ENCODE measurements at regions not wholly inside any gene's neighbourhood (a gene's known extent, or its start where the extent isn't known, plus 50 kb on each side); places are given as distances from the start of the nearest gene placed in this dataset.
A peak's percentile ranks its signal among the peaks of the same experiment; 100 is the strongest.

DNA sequence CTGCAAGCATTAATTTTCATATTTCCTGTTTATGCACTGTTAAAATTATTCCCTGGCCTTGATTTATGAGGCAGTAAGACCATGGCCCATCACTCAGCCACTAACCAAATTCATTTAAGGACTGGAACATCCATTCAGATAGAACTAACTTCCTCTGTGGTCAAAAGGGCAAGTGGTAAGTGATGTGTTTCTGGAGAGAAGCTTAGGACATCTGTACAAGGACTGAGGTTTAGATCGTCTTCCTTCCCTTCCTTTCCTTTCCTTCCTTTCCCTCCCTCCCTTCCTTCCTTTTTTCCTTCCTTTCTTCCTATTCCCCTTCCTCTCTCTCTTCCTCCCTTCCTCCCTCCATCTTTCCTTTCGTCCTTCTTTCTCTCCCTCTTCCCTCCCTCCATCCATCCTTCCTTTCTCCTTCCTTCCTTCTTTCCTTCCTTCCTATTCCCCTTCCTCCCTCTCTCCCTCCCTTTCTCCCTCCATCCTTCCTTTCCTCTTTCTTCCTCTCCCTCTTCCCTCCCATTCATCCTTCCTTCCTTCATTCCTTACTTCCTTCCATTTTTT lies 1019.4 kb downstream of the TYW1 start:
- Histone ChIP-seq H3K9me3 (ENCODE audit: control insufficient read depth in 2 of 2, insufficient read depth in 1 of 2, low read length in 1 of 2) (peaks cover 1 to 24% of the 10 kb centered on the region in 2 donors), H3K27ac (ENCODE audit: low read depth in 1 of 2, low read length in 1 of 2) (no peak overlapping the region)
- no peak for DNase-seq (ENCODE audit: low read depth in 6 of 9, low spot score in 9 of 9)

DNA sequence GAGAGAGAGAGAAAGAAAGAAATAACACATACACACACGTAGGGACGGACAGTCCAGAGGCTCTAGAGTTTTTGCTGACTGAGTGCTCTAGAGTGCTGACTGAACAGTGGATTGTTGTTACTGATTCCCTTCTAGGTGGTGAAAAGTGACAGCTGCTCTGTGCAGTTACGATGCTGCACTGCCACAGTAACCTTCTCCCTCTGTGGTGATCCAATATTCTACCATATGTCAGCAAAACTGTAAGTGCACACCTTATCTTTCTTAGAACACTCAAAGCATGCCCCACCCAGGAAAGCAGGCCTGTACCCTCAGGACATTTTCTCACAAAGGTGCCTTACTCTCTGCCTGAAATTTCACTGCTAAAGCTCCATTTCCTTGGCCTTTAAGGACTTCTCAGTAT lies 1023.5 kb downstream of the TYW1 start:
- Histone ChIP-seq H3K27me3 (ENCODE audit: control insufficient read depth in 2 of 2, insufficient read depth in 1 of 2, low read length in 1 of 2) (no peaks in the 10 kb centered on the region), H3K27ac (ENCODE audit: low read depth in 1 of 2, low read length in 1 of 2) (no peak overlapping the region), H3K36me3 (ENCODE audit: control insufficient read depth in 2 of 2, insufficient read depth in 2 of 2, low read length in 1 of 2) (no peaks in the 10 kb centered on the region), H3K4me3 (ENCODE audit: low read length in 2 of 2) (peak overlapping the region in 1 of 2 donors; percentile 20), H3K9me3 (ENCODE audit: control insufficient read depth in 2 of 2, insufficient read depth in 1 of 2, low read length in 1 of 2) (peaks cover 2 to 25% of the 10 kb centered on the region in 2 donors), H3K4me1 (ENCODE audit: control insufficient read depth in 2 of 2, insufficient read depth in 2 of 2, low read length in 2 of 2) (no peaks in the 10 kb centered on the region)
- DNase-seq (ENCODE audit: low read depth in 6 of 9, low spot score in 9 of 9) = no peak
- 91% methylated on average over 3 of the region's 3 CpGs for WGBS

More for the DNA sequence above, 1019.4 kb downstream of the TYW1 start:
- no peaks in the 10 kb centered on the region for H3K4me1 ChIP-seq (ENCODE audit: control insufficient read depth in 2 of 2, insufficient read depth in 2 of 2, low read length in 2 of 2)
- H3K4me3 ChIP-seq (ENCODE audit: low read length in 2 of 2) = no peak overlapping the region
- WGBS = 43% methylated on average over 2 of the region's 2 CpGs
- no peaks in the 10 kb centered on the region for H3K36me3 ChIP-seq (ENCODE audit: control insufficient read depth in 2 of 2, insufficient read depth in 2 of 2, low read length in 1 of 2)
- no peaks in the 10 kb centered on the region for H3K27me3 ChIP-seq (ENCODE audit: control insufficient read depth in 2 of 2, insufficient read depth in 1 of 2, low read length in 1 of 2)

DNA sequence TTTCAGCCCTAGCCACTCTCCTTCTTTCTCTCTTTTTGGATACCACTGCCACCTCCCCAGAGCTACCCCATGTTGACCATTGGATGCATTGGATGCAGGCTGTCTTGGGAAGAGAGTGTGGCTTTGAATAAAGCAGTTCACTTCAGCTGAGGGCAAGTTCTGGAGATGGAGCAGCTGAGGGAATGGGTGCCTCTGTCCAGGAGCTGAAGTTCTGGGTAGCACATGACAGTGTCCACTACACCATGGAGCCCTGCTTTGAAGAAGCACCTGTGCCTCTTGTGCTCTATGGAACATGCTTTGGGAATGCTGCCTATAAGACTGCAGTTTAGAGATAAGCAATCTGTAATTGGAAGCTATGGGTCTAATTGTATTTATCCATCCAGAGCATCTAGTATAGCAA lies 1028.7 kb downstream of the TYW1 start:
- no peak for DNase-seq (ENCODE audit: low read depth in 6 of 9, low spot score in 9 of 9)
- peaks cover 0 to under 1% of the 10 kb centered on the region in 2 donors for H3K4me1 ChIP-seq (ENCODE audit: control insufficient read depth in 2 of 2, insufficient read depth in 2 of 2, low read length in 2 of 2)

DNA sequence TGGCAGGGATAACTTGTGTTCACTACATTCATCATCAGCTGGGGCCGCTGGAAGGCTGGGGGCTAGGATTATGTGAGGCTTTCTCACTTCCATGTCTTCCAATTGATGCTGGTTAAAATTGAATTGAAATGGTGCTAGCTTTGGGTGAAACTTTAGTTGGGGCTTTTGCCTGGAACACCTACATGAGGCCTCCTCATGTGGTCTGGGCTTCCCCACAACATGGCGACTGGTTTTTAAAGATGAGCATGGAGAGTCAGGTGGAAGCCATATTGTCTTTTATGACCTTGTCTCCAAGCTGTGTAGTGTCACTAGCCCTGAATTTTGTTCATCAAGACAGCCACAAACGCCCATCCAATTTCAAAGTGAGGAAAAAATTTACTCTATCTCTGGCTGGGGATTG lies 1033.9 kb downstream of the TYW1 start:
- Histone ChIP-seq H3K4me3 (ENCODE audit: low read length in 2 of 2) (no peak overlapping the region), H3K27ac (ENCODE audit: low read depth in 1 of 2, low read length in 1 of 2) (peak overlapping the region in 1 of 2 donors; percentile 37), H3K27me3 (ENCODE audit: control insufficient read depth in 2 of 2, insufficient read depth in 1 of 2, low read length in 1 of 2) (no peaks in the 10 kb centered on the region), H3K36me3 (ENCODE audit: control insufficient read depth in 2 of 2, insufficient read depth in 2 of 2, low read length in 1 of 2) (no peaks in the 10 kb centered on the region), H3K9me3 (ENCODE audit: control insufficient read depth in 2 of 2, insufficient read depth in 1 of 2, low read length in 1 of 2) (peaks cover 0 to 4% of the 10 kb centered on the region in 2 donors), H3K4me1 (ENCODE audit: control insufficient read depth in 2 of 2, insufficient read depth in 2 of 2, low read length in 2 of 2) (peaks cover 0 to 2% of the 10 kb centered on the region in 2 donors)
- 86% methylated on average over 3 of the region's 3 CpGs for WGBS
- no peak for DNase-seq (ENCODE audit: low read depth in 6 of 9, low spot score in 9 of 9)

More for the DNA sequence above, 1028.7 kb downstream of the TYW1 start:
- Histone ChIP-seq H3K36me3 (ENCODE audit: control insufficient read depth in 2 of 2, insufficient read depth in 2 of 2, low read length in 1 of 2) (no peaks in the 10 kb centered on the region), H3K27ac (ENCODE audit: low read depth in 1 of 2, low read length in 1 of 2) (no peak overlapping the region), H3K4me3 (ENCODE audit: low read length in 2 of 2) (no peak overlapping the region), H3K9me3 (ENCODE audit: control insufficient read depth in 2 of 2, insufficient read depth in 1 of 2, low read length in 1 of 2) (peaks cover 2 to 17% of the 10 kb centered on the region in 2 donors), H3K27me3 (ENCODE audit: control insufficient read depth in 2 of 2, insufficient read depth in 1 of 2, low read length in 1 of 2) (no peaks in the 10 kb centered on the region)

DNA sequence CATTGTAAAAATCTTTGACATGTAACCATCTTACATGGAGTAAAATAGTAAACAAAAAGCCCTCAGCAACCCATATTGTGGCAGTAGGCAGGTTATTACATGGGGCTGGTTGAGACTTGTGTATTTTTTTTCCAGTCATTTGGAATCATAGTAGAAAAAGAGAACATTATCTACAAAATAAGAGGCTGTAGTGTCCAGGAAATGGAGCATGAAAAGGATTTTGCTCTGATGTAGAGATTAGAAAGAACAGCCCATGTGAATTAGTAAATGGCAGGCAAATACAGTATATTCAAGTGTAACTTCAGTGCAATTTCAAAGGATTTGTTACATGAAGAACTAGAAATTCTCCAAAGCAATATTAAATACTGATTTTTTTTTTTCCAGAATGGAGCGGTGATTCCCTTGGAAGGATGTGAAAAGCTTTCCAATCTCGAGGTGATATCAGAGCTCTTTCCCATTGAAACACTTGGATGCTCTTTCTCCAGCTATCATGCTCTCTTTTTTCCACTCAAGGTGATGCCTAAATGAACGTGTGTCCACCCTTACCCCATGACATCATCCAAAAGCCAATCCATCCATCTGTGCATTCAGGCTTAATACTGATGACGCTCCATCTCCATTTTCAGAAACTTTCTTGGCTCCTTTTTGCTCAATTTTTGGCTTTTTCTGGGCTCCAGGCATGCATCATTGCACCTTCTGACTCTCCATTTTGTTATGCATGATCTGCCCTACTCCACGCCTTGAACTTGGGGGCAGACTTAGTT lies 1034.7 kb downstream of the TYW1 start:
- no peaks in the 10 kb centered on the region for H3K36me3 ChIP-seq (ENCODE audit: control insufficient read depth in 2 of 2, insufficient read depth in 2 of 2, low read length in 1 of 2)
- peak in 1 of 9 donors; percentile 4 for DNase-seq (ENCODE audit: low read depth in 6 of 9, low spot score in 9 of 9)
- WGBS = 84% methylated on average over 5 of the region's 5 CpGs
- no peak overlapping the region for H3K4me3 ChIP-seq (ENCODE audit: low read length in 2 of 2)
- peaks cover 0 to 2% of the 10 kb centered on the region in 2 donors for H3K4me1 ChIP-seq (ENCODE audit: control insufficient read depth in 2 of 2, insufficient read depth in 2 of 2, low read length in 2 of 2)
- H3K9me3 ChIP-seq (ENCODE audit: control insufficient read depth in 2 of 2, insufficient read depth in 1 of 2, low read length in 1 of 2) = peaks cover 0 to 4% of the 10 kb centered on the region in 2 donors
- H3K27ac ChIP-seq (ENCODE audit: low read depth in 1 of 2, low read length in 1 of 2) = peak overlapping the region in 1 of 2 donors; percentile 26
- H3K27me3 ChIP-seq (ENCODE audit: control insufficient read depth in 2 of 2, insufficient read depth in 1 of 2, low read length in 1 of 2) = no peaks in the 10 kb centered on the region

DNA sequence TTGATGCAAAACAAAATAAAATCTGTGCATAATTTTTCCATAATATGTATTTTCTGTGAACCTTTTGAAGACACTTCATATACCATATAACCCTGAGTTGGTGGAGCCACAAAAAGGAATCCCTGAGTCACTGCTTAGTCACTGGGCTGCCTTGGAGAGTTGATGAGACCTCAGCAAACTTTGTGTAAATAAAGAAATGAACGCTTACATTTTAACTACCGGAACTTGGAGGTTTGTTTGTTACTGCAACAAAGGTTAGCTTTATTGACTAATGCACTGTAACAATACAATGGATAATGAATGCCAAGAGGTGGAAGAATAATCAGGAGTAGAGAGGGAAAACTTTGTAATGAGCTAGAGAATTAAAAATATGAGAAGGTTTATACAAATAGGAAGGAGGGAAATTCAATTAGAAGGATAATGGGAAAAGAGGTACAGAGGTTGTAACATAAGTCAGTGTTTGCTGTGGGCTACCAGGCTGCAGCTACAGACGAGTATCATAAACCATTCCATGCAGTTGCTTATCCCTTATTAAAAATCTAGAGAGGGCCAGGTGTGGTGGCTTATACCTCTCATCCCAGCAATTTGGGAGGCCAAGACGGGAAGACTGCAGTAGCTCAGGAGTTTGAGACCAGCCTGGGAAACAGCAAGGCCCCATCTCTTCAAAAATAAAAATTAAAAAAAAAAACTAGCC lies 1042.1 kb downstream of the TYW1 start:
- H3K27me3 ChIP-seq (ENCODE audit: control insufficient read depth in 2 of 2, insufficient read depth in 1 of 2, low read length in 1 of 2) = no peaks in the 10 kb centered on the region
- H3K36me3 ChIP-seq (ENCODE audit: control insufficient read depth in 2 of 2, insufficient read depth in 2 of 2, low read length in 1 of 2) = no peaks in the 10 kb centered on the region
- no peak overlapping the region for H3K4me3 ChIP-seq (ENCODE audit: low read length in 2 of 2)
- no peak overlapping the region for H3K27ac ChIP-seq (ENCODE audit: low read depth in 1 of 2, low read length in 1 of 2)
- no peaks in the 10 kb centered on the region for H3K4me1 ChIP-seq (ENCODE audit: control insufficient read depth in 2 of 2, insufficient read depth in 2 of 2, low read length in 2 of 2)
- no peak for DNase-seq (ENCODE audit: low read depth in 6 of 9, low spot score in 9 of 9)
- H3K9me3 ChIP-seq (ENCODE audit: control insufficient read depth in 2 of 2, insufficient read depth in 1 of 2, low read length in 1 of 2) = no peaks in the 10 kb centered on the region
- WGBS = 87% methylated on average over 4 of the region's 4 CpGs

DNA sequence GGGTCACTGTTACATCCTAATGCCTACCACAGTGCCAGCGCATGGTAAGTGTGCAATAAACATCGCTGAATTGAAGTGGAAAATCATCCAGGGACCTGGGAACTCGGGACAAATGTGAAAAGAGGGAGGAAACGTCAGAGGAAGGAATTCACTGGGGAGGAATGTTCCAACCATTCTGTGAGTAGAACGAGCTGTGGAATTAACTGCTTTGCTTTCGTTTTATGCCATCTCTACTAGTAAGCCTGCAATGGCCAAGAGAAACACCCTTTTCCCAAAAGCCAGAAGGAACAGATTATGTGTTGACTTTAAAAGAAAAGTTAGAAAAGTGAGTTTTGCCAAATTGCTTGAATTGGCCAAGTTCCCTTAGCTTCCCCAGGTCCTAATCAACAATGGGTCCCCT lies 1044.9 kb downstream of the TYW1 start:
- no peak for DNase-seq (ENCODE audit: low read depth in 6 of 9, low spot score in 9 of 9)
- WGBS = 82% methylated on average over 6 of the region's 6 CpGs
- no peaks in the 10 kb centered on the region for H3K27me3 ChIP-seq (ENCODE audit: control insufficient read depth in 2 of 2, insufficient read depth in 1 of 2, low read length in 1 of 2)
- no peak overlapping the region for H3K4me3 ChIP-seq (ENCODE audit: low read length in 2 of 2)
- peaks cover 0 to 3% of the 10 kb centered on the region in 2 donors for H3K9me3 ChIP-seq (ENCODE audit: control insufficient read depth in 2 of 2, insufficient read depth in 1 of 2, low read length in 1 of 2)
- no peak overlapping the region for H3K27ac ChIP-seq (ENCODE audit: low read depth in 1 of 2, low read length in 1 of 2)
- no peaks in the 10 kb centered on the region for H3K4me1 ChIP-seq (ENCODE audit: control insufficient read depth in 2 of 2, insufficient read depth in 2 of 2, low read length in 2 of 2)
- H3K36me3 ChIP-seq (ENCODE audit: control insufficient read depth in 2 of 2, insufficient read depth in 2 of 2, low read length in 1 of 2) = no peaks in the 10 kb centered on the region

DNA sequence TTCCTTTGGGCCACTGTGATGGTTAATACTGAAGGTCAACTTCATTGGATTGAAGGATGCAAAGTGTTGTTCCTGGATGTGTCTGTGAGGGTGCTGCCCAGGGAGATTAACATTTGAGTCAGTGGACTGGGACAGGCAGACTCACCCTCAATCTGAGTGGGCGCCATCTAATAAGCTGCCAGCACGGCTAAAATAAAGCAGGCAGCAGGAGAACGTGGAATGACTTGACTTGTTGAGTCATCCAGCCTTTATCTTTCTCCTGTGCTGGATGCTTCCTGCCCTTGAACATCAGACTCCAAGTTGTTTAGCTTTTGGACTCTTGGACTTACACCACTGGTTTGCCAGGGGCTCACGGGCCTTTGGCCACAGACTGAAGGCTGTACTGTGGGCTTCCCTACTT lies 1046.9 kb downstream of the TYW1 start:
- Histone ChIP-seq H3K9me3 (ENCODE audit: control insufficient read depth in 2 of 2, insufficient read depth in 1 of 2, low read length in 1 of 2) (peaks cover 0 to 3% of the 10 kb centered on the region in 2 donors), H3K36me3 (ENCODE audit: control insufficient read depth in 2 of 2, insufficient read depth in 2 of 2, low read length in 1 of 2) (no peaks in the 10 kb centered on the region), H3K27me3 (ENCODE audit: control insufficient read depth in 2 of 2, insufficient read depth in 1 of 2, low read length in 1 of 2) (no peaks in the 10 kb centered on the region), H3K4me3 (ENCODE audit: low read length in 2 of 2) (no peak overlapping the region), H3K27ac (ENCODE audit: low read depth in 1 of 2, low read length in 1 of 2) (no peak overlapping the region), H3K4me1 (ENCODE audit: control insufficient read depth in 2 of 2, insufficient read depth in 2 of 2, low read length in 2 of 2) (no peaks in the 10 kb centered on the region)
- DNase-seq (ENCODE audit: low read depth in 6 of 9, low spot score in 9 of 9) = no peak
- 93% methylated on average over 4 of the region's 4 CpGs for WGBS

DNA sequence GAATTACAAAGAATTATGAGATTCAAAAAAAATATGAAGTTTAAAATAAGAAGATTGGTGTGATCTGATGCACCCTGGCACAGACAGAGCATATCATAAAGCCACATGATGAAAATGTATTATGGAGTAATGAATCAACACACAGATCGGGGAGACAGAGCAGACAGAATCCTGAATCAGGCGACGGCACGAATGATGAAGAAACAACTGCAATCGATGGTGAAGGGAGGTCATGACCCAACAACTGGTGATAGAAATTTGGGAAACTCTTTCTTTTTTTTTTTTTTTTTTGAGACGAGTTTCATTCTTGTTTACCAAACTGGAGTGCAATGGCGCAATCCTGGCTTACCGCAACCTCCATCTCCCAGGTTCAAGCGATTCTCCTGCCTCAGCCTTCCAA lies 1054.0 kb downstream of the TYW1 start:
- WGBS = 97% methylated on average over 9 of the region's 9 CpGs
- Histone ChIP-seq H3K4me1 (ENCODE audit: control insufficient read depth in 2 of 2, insufficient read depth in 2 of 2, low read length in 2 of 2) (no peaks in the 10 kb centered on the region), H3K36me3 (ENCODE audit: control insufficient read depth in 2 of 2, insufficient read depth in 2 of 2, low read length in 1 of 2) (no peaks in the 10 kb centered on the region), H3K4me3 (ENCODE audit: low read length in 2 of 2) (no peak overlapping the region), H3K9me3 (ENCODE audit: control insufficient read depth in 2 of 2, insufficient read depth in 1 of 2, low read length in 1 of 2) (no peaks in the 10 kb centered on the region), H3K27ac (ENCODE audit: low read depth in 1 of 2, low read length in 1 of 2) (no peak overlapping the region), H3K27me3 (ENCODE audit: control insufficient read depth in 2 of 2, insufficient read depth in 1 of 2, low read length in 1 of 2) (no peaks in the 10 kb centered on the region)
- no peak for DNase-seq (ENCODE audit: low read depth in 6 of 9, low spot score in 9 of 9)

All from thymus (tissue), 11 donors.